GM12872 (cell line): ENCODE measurements at regions not wholly inside any gene's neighbourhood (a gene's known extent, or its start where the extent isn't known, plus 50 kb on each side); places are given as distances from the start of the nearest gene placed in this dataset.

ENCODE experiments used
- TF ChIP-seq, protein P1 (sequence below): IDR thresholded peaks from 3 replicates; pipeline ENCODE4 v1.5.1; 2011; ENCODE audit warnings: low read depth, mild to moderate bottlenecking, low read length, moderate library complexity; ENCODE audit not compliant: insufficient read depth

DNA sequence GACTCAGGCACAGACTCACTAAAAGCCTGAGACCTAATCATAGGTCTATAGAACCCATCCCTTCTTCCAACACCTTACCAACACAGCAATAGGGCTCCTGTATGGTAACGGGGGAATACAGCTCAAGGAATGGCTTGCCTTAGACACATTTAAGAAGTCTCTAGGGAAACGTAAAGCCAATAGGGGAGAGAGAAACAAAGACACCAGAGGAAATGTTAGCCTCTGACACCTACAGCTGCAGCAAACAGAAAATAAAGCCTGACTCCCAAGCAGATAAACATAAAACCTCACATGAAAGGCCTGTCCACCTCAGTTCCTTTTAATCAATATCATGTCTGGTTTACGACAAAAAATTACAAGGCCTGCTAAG, 51.1 kb upstream of the NCOA1 start:
- TF ChIP-seq, protein P1, sequence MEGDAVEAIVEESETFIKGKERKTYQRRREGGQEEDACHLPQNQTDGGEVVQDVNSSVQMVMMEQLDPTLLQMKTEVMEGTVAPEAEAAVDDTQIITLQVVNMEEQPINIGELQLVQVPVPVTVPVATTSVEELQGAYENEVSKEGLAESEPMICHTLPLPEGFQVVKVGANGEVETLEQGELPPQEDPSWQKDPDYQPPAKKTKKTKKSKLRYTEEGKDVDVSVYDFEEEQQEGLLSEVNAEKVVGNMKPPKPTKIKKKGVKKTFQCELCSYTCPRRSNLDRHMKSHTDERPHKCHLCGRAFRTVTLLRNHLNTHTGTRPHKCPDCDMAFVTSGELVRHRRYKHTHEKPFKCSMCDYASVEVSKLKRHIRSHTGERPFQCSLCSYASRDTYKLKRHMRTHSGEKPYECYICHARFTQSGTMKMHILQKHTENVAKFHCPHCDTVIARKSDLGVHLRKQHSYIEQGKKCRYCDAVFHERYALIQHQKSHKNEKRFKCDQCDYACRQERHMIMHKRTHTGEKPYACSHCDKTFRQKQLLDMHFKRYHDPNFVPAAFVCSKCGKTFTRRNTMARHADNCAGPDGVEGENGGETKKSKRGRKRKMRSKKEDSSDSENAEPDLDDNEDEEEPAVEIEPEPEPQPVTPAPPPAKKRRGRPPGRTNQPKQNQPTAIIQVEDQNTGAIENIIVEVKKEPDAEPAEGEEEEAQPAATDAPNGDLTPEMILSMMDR = no peak

DNA sequence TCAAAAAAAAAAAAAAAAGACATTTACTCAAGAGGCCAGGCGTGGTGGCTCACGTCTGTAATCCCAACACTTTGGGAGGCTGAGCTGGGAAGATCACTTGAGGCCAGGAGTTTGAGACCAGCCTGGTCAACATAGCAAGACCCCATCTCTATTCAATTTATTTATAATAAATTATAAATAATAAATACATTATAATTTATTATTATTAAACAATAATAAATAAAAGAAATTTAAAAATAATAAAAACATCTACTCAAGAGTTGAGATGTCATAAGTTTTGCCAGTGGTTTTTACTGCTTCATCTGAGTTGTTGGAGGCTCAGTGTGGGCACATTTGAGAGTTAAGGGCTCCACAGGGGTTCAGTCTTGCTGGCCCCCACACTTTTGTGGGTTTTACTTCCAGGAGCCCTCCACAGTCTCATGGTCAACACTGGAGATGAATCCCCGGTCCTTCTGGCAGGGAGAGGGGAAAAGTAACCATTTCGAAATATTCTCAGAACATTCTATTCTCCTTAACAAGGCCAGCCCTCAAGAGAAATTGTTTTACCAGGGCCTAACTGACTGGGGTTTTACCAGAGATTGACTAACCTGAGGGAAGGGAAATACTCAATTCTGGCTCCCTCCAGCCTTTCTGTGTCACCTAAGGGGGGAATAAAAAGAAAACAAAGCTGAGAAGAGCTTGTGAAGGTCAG, 51.6 kb upstream of the NCOA1 start:
- TF ChIP-seq, protein P1 = no peak

DNA sequence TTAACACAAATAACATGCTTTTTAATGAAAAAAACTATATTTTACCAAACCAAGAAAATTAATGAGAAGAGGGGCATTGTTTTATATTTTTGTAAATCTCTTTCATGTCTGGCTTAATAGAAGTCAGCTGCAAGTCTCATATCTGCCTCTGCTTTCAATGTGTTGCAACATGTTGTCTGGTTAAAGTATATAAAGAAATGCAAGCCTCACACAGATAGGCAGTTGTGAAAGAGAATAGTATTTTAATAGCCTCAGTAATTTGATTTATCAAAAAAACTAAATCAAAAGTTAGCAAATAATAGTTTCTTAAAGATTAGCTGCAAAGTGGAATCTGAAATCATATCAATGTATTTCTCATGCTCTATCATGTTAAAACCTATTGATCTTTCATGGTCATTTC, 52.9 kb upstream of the NCOA1 start:
- TF ChIP-seq, protein P1 = no peak

DNA sequence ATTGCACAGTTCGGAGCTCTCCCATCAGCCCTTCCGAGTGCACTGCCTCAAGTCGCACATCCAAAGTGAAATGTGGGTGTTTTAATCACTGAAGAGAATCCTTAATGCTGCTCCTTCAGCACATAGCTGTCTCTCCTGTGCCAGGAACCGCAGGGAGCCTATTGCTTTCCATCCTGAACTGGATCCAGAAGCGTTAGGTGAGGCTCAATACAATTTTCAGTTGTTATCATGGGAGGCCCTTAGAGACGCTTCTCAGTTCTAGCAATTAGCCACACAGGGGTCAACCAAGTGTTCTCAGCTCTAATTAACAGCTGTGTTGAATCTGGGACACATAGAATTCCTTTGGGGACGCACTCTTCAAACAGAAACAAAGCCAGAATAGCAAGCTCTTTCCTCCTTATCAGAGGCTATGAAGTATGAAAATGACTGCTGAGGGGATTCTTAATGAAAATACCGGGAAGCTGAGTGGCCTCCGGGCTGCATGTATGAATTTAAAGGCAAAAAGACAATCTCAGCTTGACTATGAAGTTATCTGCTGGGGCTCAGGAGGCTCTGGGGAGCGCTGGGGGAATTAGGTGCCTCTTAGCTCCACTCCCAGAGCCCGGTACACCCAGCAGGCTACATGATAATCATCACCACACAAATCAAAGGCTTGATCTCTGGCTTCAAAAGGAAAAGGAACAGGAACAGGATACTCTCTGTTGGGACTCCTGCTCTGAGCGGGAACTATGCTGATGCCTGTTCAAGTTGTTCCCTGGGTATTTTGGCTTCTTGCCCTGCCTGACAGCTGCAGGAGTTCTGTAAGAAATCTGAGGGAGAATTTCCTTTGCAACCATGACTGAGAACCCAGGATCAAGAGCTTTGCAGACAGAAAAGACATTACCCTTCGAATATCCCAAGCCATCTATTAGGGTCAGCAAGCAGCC, 55.4 kb upstream of the NCOA1 start:
- TF ChIP-seq, protein P1 = no peak

DNA sequence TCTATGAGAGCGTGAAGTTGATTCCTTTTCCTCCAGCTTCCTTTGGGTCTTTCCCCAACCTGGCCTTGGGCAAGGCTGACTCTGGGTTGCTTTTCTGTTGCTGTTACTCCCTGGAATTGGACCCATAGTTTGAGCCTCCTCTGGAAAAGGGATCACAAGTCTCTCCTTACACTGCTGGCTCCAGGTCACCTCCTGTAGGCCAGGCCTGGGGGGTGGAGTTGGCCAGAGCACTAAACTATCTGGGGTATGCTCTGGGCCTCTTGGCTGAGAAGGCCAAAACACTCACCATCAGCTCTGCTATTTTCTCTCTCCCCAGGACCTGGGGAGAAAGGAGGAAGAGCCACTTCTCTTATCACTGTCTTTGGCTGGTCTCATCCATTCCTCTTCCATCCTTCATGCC, 56.5 kb upstream of the NCOA1 start:
- TF ChIP-seq, protein P1 = no peak

DNA sequence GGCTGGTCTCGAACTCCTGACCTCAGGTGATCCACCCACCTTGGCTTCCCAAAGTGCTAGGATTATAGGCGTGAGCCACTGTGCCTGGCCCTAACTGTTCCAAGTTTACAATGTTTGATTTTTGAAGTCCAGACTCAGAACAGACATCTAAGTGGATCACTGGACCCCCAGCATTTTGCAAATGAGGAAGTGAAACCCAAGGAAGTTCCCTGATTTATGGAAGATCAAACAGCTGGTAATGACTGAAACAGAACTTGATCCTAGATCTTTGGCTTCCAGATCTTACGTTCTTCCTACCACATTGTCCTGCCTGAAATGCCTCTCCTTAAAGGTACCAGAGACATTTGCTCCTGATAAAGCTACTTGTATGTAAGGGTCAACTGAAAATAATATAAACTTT, 58.3 kb upstream of the NCOA1 start:
- TF ChIP-seq, protein P1 = no peak

DNA sequence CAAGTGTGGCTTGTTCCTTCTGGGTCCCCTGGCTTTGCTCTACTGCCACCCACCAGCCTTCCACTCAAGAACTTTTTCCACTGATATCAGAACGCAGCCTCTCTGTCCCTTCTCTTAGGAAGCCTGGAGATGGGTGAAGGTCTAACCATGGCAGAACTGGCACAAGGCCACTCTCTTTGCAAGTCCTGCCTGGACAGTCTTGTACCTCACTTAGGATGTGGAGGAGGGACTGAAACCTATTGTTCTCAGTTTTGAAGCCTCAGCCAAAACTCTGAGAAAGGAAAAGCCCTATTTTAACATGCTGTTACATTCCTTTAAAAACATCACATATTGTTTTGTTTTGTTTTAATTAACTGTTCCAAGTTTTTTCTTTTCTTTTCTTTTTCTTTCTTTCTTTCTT, 58.9 kb upstream of the NCOA1 start:
- TF ChIP-seq, protein P1 = no peak
